GM21526 (cell line): ENCODE measurements at regions not wholly inside any gene's neighbourhood (a gene's known extent, or its start where the extent isn't known, plus 50 kb on each side); places are given as distances from the start of the nearest gene placed in this dataset.

Experiments
- ATAC-seq: cut with Tn5 transposase; IDR thresholded peaks from one replicate; pipeline ENCODE4 v1.9.1; 2021; ENCODE audit warnings: moderate library complexity; ENCODE audit not compliant: unreplicated experiment, low FRiP score

GRCh38 chr2:220034426-220035130 is 407.1 kb downstream of the SLC4A3 start:
- no peak for ATAC-seq

DNA sequence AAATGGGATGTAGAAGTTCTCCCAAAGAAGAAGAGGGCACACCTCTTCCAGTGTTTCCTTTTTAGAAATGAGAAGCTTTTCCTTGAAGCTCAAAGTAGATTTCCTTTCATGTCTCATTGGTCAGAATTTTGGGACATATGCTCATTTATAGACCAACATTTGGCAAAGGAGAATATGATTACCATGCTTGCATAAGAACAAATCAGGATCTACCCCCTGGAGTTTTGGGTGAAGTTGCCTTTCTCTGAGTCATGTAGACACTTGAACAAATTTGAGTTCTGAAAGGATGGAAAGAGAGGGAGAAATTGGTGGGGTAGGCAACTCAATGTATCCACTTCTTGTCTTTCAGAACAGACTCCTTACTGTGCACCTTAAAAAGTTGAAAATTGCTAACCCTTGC is 409.0 kb downstream of the SLC4A3 start:
- ATAC-seq, result no peak

- ATAC-seq, result no peak
Observed at GRCh38 chr2:220040346-220040745, 412.9 kb downstream of the SLC4A3 start.

GRCh38 chr2:220041447-220041846 is 414.0 kb downstream of the SLC4A3 start:
- ATAC-seq, result no peak

GRCh38 chr2:220043155-220043989 is 415.9 kb downstream of the SLC4A3 start:
- no peak for ATAC-seq

DNA sequence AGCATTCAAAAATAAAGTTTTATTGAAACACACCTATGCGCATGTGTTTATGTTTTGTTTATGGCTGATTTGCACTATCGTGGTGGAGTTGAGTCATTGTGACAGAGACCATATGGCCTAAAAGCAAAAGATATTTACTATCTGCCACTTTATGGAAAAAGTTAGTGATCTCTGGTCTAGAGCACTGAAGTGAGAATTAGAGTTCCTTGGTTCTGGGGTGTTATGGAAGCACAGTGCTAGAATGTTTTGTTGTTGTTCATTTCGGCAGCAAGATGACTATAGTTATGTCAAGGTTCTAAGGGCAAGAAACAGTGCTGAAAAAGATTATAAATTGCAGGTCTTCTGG is 416.5 kb downstream of the SLC4A3 start:
- ATAC-seq, result no peak

- ATAC-seq, result no peak
Observed at GRCh38 chr2:220044383-220044782, 417.0 kb downstream of the SLC4A3 start.

DNA sequence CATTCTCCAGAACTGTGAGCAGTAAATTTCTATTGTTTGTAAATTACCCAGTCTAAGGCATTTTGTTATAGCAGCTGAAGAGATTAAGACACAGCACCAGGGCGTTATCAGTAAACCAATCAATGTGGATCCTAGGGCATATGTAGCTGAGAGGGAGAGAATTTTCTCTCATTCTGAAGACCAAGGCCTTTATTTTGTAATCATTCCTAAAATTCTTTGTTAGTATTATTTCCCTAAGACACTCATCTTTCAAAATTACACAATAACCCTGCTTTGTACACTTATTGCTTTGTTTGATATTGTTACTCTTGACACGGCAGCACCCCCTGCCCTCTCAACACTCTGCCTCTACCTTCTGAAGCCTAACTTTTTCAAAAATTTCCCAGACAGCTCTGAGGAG is 419.1 kb downstream of the SLC4A3 start:
- ATAC-seq, result no peak

- ATAC-seq, result no peak
Observed at GRCh38 chr2:220051716-220052115, 424.3 kb downstream of the SLC4A3 start.

DNA sequence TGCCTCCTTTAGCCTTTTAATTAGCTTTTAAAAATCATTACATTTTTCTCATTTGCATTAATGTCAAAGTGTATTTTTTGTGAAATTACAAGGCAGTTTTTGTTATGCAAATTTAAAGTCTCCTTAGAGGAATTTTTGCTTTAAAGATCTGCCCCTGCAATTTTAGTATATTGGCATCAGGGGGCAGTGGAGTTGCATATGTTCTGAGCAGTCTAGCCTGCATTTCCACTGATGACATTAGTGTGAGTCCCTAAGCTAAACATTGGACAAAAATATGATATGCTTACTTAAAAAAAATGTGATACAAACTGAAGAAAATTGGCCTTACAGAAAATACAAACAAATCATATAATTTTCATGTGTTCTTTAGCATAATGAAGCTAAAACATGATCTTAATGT is 426.5 kb downstream of the SLC4A3 start:
- no peak for ATAC-seq

GRCh38 chr2:220057391-220057790 is 430.0 kb downstream of the SLC4A3 start:
- ATAC-seq, result no peak

GRCh38 chr2:220057916-220058315 is 430.5 kb downstream of the SLC4A3 start:
- no peak for ATAC-seq

GRCh38 chr2:220064111-220065030 is 436.9 kb downstream of the SLC4A3 start:
- ATAC-seq, result no peak

GRCh38 chr2:220065581-220065980 is 438.2 kb downstream of the SLC4A3 start:
- ATAC-seq, result no peak

GRCh38 chr2:220068846-220069245 is 441.4 kb downstream of the SLC4A3 start:
- no peak for ATAC-seq

DNA sequence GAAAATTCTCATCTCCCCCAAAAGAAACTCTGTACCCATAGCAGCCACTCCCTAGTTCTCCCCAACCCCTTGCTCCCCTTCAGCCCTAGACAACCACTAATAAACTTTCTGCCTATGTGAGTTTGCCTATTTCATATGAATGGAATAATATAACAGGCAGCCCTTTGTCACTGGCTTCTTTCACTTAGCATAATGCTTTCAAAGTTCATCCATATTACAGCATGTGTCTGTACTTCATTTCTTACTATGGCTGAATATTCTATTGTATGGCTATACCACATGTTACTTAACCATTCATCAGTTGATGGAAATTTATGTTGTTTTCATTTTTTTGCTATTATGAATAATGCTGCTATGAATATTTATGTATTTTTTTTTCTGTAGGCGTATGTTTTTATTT is 442.9 kb downstream of the SLC4A3 start:
- ATAC-seq, result no peak

- no peak for ATAC-seq
Observed at GRCh38 chr2:220071696-220072095, 444.3 kb downstream of the SLC4A3 start.

- ATAC-seq, result no peak
Observed at GRCh38 chr2:220072669-220073220, 445.3 kb downstream of the SLC4A3 start.

DNA sequence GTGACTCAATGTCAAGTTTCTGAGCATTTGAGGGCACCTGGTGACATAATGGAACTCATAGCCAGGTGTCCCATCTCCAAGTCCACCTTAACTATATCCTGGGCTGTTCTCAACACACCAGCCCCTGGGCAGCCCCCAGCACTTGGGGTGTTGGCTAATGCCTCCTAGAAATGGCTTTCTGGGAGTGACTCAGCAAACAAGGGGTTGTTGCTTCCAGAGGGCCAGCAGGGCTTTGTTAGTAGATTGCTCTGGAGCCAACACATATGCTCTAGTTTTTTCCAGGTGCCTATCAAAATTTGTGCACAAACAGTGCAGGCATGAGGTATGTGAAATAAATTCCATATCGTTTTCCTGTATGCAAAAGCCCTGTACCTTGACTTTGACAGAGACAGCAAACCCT is 448.4 kb downstream of the SLC4A3 start:
- ATAC-seq, result no peak

DNA sequence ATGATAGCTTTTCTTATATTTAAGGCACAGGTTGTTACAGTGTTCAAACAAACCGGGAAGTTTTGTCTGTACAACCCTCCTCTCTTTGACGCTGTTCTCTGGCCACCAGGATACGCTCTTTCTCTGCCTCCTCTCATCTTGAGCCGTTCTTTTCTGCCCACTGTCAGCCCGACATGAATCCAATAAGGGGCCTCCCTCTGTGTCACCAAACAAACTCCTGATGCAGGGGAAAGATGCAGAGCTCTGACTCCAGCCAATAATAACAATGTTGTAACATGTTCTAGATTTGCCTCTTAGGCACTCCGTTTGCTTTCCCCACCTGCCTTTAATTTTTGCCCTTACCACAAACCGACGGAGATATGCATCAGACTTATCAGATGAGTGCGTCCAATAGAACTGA is 449.3 kb downstream of the SLC4A3 start:
- ATAC-seq, result no peak

DNA sequence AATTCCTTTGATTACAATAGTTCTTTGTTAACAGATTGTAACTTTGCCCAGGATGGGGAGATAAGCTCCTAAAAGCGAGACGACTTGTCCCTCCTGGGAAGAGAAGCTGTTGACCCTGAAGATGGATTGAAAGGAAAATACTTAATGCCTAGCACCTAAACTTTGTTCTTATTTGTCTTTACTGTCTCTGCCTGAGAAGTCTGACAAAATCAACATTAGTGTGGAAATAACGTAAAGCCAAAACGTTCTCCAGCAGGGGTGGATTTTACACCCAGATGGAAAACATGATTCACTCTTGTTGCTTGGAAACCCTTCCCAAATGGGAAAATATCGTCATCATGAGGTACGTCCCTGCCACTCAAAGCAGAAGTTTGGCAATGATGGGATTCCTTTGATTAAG is 450.1 kb downstream of the SLC4A3 start:
- no peak for ATAC-seq
